ENCODE measurements at regions not wholly inside any gene's neighbourhood (a gene's known extent, or its start where the extent isn't known, plus 50 kb on each side); places are given as distances from the start of the nearest gene placed in this dataset.
A peak's percentile ranks its signal among the peaks of the same experiment; 100 is the strongest.
"Not testable (repeated sequence)": the region's sequence is repeated elsewhere in the genome, so short reads cannot be mapped to it uniquely, and the experiment has no call there.

- DNase-seq (ENCODE audit: low read depth), result peak; percentile 37
Observed at GRCh38 chr1:94769551-94769950, 50.6 kb upstream of the SLC44A3 start.

GRCh38 chr1:94768036-94768435 is 52.1 kb upstream of the SLC44A3 start:
- no peak for DNase-seq (ENCODE audit: low read depth)

- no peak for DNase-seq (ENCODE audit: low read depth)
Observed at GRCh38 chr1:94765958-94766357, 54.2 kb upstream of the SLC44A3 start.

DNA sequence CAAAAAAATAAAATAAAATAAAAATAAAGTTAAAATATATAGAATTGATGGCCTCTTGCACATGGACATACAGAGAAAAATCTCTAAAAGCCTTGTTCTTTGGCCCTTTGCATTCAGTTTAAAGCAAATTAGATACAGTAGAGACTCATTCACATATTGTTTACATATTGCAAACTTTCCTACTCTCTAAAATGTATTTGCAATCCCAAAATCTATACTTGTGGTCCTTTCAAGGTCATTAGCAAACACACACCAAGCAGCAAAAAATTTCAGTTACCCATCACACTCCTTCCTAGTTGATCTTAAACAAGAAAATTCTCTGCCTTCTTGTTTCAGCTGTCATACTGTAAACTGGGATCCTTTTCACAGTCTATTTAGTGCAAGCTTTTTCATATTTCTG is 61.0 kb upstream of the SLC44A3 start:
- no peak for DNase-seq (ENCODE audit: low read depth)

DNA sequence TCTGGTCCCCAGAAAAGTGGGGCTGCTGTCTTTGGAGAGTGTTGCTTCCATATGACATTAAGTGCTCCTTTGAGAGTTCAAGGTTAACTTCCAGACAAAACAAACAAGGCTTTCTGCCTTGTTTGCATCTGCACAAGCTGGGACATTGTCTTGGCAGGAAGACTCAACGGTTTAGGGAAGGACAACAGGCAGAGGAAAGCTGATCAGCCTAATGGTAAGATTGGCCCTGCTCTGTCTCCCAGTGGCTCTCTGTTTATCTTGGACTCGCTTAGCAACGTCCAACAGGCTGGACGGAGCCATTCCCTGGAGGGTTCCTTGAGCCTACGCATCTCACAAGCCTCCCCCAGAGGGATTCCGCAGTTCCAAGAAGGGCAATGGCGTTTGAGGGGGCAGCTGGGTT is 62.2 kb upstream of the SLC44A3 start:
- DNase-seq (ENCODE audit: low read depth), result no peak

DNA sequence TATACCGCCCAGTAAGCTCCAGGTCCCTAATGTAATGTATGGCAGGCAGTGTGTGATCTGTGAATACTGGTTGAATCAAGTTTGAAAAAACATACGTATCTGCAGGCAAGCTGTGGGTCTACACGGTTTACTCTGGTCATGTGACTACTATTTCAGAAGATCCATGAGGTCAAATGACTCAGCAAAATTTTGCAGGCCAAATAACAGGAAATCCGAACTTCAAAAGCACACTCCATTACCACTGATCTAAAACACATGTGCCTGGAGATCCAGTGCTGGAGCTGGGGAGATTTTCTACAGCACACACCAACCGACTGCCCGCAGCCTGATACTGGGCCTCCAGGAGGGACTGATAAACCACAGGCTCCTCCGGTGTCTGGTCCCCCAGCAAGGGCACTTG is 64.5 kb upstream of the SLC44A3 start:
- peak; percentile 52 for DNase-seq (ENCODE audit: low read depth)

DNA sequence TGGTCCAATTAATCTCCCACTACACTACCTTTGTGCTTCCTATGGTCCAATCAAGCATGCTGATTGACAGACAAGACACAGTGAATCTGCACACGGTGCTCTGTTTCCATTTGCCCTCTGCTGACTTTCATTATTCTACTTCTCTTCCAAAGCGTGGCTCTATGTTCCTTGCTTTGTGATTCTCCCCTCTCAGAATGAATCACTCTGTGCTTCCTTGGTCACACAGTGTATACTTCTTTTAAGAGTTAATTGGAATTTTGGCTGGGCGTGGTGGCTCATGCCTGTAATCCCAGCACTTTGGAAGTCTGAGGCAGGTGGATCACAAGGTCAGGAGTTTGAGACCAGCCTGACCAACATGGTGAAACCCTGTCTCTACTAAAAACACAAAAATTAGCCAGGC is 65.1 kb upstream of the SLC44A3 start:
- not testable (repeated sequence) for DNase-seq (ENCODE audit: low read depth)

GRCh38 chr1:94754570-94754969 is 65.6 kb upstream of the SLC44A3 start:
- no peak for DNase-seq (ENCODE audit: low read depth)

DNA sequence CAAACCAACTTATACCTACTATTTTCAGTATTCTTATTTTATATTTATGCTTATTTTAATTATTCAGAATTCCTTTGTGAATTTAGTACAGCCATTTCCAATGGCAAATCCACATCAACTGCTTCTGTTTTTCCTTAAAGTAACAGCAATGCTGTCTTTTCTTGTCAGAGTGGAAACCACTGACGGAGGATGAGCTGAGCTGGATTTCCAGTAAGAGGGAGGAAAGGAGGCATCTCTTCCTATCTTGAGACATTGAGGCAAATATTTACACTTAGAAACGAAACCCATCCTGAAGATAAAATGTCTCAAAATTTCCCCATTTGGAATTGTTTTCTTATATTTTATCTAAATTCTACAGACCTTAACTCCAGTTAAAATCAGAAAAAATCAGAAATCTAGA is 66.1 kb upstream of the SLC44A3 start:
- no peak for DNase-seq (ENCODE audit: low read depth)

DNA sequence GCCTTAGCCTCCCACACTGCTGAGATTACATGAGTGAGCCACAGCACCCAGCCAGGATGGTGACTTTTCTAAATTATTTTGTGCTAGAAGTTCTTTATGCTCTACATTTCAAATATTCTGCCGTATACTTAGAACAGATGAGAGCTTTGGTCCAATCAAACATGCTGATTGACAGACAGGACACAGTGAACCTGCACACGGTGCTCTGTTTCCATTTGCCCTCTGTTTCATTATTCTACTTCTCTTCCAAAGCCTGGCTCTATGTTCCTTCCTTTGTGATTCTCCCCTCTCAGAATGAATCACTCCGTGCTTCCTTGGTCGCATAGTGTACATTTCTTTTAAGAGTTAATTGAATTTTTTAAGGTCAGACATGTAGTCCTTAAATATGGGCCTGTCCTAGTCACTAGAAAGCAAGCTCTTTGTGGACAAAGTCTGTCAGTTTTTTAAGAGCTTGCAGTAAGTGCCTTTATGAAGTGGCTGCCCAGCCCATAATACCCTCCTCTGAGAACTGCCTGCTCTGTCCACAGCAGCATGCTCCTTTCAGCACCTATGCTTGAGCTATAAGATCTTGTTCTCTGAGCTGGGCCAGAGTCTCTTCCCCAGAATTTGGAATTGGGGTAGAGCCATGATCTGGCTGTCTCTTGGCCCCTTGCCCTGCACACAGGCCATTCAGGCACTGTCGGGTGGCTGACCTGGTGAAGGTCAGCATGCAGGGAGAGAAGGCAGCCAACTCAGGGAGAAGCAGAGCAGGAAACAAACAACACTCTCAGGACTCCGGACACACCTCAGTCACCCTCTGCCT is 66.8 kb upstream of the SLC44A3 start:
- no peak for DNase-seq (ENCODE audit: low read depth)

GRCh38 chr1:94751483-94751882 is 68.7 kb upstream of the SLC44A3 start:
- DNase-seq (ENCODE audit: low read depth), result not testable (repeated sequence)

- DNase-seq (ENCODE audit: low read depth), result no peak
Observed at GRCh38 chr1:94746635-94747525, 73.3 kb upstream of the SLC44A3 start.

- no peak for DNase-seq (ENCODE audit: low read depth)
Observed at GRCh38 chr1:94745742-94746141, 74.4 kb upstream of the SLC44A3 start.

GRCh38 chr1:94743862-94744261 is 76.3 kb upstream of the SLC44A3 start:
- no peak for DNase-seq (ENCODE audit: low read depth)

DNA sequence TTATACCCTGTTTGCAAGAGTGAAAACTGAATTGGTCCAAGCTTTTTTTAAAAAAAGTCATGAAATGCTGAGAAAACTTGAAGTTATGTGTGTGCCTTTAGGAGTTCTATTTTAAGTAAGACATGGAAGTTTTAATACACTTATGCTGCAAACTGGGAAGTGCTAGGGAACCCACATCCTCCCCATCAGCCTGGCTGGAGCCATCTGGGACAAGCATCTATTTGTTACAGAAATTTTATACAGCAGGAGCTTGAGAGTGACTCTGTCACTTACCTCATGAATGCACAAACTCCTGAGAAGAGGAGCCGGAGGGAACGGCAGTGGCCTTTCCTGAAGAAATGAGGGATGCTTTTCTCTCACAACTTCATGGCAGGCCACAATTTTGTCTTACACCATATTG is 78.2 kb upstream of the SLC44A3 start:
- DNase-seq (ENCODE audit: low read depth), result no peak

- DNase-seq (ENCODE audit: low read depth), result no peak
Observed at GRCh38 chr1:94741510-94741909, 78.6 kb upstream of the SLC44A3 start.

GRCh38 chr1:94739521-94740061 is 80.6 kb upstream of the SLC44A3 start:
- peak; percentile 98 for DNase-seq (ENCODE audit: low read depth)

DNA sequence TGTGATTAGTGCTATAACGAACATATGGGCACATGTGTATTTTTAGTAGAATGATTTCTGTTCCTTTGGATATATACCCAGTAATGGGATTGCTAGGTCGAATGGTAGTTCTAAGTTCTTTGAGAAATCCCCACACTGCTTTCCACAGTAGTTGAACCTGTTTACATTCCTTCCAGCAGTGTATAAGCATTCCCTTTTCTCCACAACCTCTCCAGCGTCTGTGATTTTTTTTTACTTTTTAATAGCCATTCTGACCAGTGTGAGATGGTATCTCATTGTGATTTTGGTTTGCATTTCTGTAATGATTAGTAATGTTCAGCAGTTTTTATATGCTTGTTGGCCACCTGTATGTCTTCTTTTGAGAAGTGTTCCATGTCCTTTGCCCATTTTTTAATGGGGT is 81.8 kb upstream of the SLC44A3 start:
- DNase-seq (ENCODE audit: low read depth), result no peak

- DNase-seq (ENCODE audit: low read depth), result peak; percentile 65
Observed at GRCh38 chr1:94737124-94737998, 82.8 kb upstream of the SLC44A3 start.

DNA sequence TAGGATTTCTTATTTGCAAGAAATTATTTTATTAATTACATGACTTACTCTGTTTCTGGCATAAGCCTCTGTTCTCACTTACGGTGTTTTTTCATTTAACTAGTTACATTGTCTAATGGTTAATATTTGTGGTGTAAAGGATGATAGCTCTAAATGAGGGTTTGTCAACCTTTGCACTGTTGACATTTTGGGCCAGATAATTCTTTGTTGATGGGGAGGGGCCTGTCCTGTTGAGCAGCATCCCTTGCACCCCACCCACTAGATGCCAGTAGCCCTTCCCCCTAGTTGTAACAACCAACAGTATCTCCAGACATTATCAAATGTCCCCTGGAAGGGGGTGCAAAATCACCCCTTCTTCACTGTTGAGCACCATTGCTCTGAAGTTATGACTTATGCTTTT is 83.6 kb upstream of the SLC44A3 start:
- DNase-seq (ENCODE audit: low read depth), result no peak

- no peak for DNase-seq (ENCODE audit: low read depth)
Observed at GRCh38 chr1:94736073-94736472, 84.1 kb upstream of the SLC44A3 start.
